ENCODE measurements at regions not wholly inside any gene's neighbourhood (a gene's known extent, or its start where the extent isn't known, plus 50 kb on each side); places are given as distances from the start of the nearest gene placed in this dataset.
"Not testable (repeated sequence)": the region's sequence is repeated elsewhere in the genome, so short reads cannot be mapped to it uniquely, and the experiment has no call there.

- no peak overlapping the region for H3K9ac ChIP-seq (ENCODE audit: low read depth, low read length)
- no peak overlapping the region for H3K27ac ChIP-seq (ENCODE audit: low read length)
- no peaks in the 10 kb centered on the region for H3K27me3 ChIP-seq (ENCODE audit: insufficient read depth, low read length)
- no peak overlapping the region for H3K4me3 ChIP-seq (ENCODE audit: low read length)
- no peaks in the 10 kb centered on the region for H3K4me1 ChIP-seq (ENCODE audit: insufficient read depth, low read length)
- no peaks in the 10 kb centered on the region for H3K9me3 ChIP-seq (ENCODE audit: insufficient read depth, low read depth, low read length)
- H3K36me3 ChIP-seq (ENCODE audit: insufficient read depth, low read depth, low read length) = no peaks in the 10 kb centered on the region
Measured at GRCh38 chr9:16277471-16277960, 593.0 kb downstream of the BNC2 start.

GRCh38 chr9:16278326-16278999 is 592.0 kb downstream of the BNC2 start:
- no peak overlapping the region for H3K4me3 ChIP-seq (ENCODE audit: low read length)

GRCh38 chr9:16281707-16282106 is 588.8 kb downstream of the BNC2 start:
- no peak overlapping the region for H3K9ac ChIP-seq (ENCODE audit: low read depth, low read length)
- no peaks in the 10 kb centered on the region for H3K9me3 ChIP-seq (ENCODE audit: insufficient read depth, low read depth, low read length)
- H3K27me3 ChIP-seq (ENCODE audit: insufficient read depth, low read length) = no peaks in the 10 kb centered on the region
- no peak overlapping the region for H3K4me3 ChIP-seq (ENCODE audit: low read length)
- no peaks in the 10 kb centered on the region for H3K4me1 ChIP-seq (ENCODE audit: insufficient read depth, low read length)
- no peaks in the 10 kb centered on the region for H3K36me3 ChIP-seq (ENCODE audit: insufficient read depth, low read depth, low read length)
- no peak overlapping the region for H3K27ac ChIP-seq (ENCODE audit: low read length)

More at GRCh38 chr9:16278326-16278999, 592.0 kb downstream of the BNC2 start:
- no peaks in the 10 kb centered on the region for H3K27me3 ChIP-seq (ENCODE audit: insufficient read depth, low read length)
- no peak overlapping the region for H3K9ac ChIP-seq (ENCODE audit: low read depth, low read length)
- no peak overlapping the region for H3K27ac ChIP-seq (ENCODE audit: low read length)
- H3K36me3 ChIP-seq (ENCODE audit: insufficient read depth, low read depth, low read length) = no peaks in the 10 kb centered on the region
- H3K4me1 ChIP-seq (ENCODE audit: insufficient read depth, low read length) = no peaks in the 10 kb centered on the region
- no peaks in the 10 kb centered on the region for H3K9me3 ChIP-seq (ENCODE audit: insufficient read depth, low read depth, low read length)

GRCh38 chr9:16282216-16282615 is 588.3 kb downstream of the BNC2 start:
- Histone ChIP-seq H3K4me1 (ENCODE audit: insufficient read depth, low read length) (no peaks in the 10 kb centered on the region), H3K27ac (ENCODE audit: low read length) (no peak overlapping the region), H3K4me3 (ENCODE audit: low read length) (no peak overlapping the region), H3K9me3 (ENCODE audit: insufficient read depth, low read depth, low read length) (no peaks in the 10 kb centered on the region), H3K9ac (ENCODE audit: low read depth, low read length) (no peak overlapping the region), H3K36me3 (ENCODE audit: insufficient read depth, low read depth, low read length) (no peaks in the 10 kb centered on the region), H3K27me3 (ENCODE audit: insufficient read depth, low read length) (no peaks in the 10 kb centered on the region)

GRCh38 chr9:16282718-16283117 is 587.8 kb downstream of the BNC2 start:
- Histone ChIP-seq H3K4me3 (ENCODE audit: low read length) (no peak overlapping the region), H3K36me3 (ENCODE audit: insufficient read depth, low read depth, low read length) (no peaks in the 10 kb centered on the region), H3K27me3 (ENCODE audit: insufficient read depth, low read length) (no peaks in the 10 kb centered on the region), H3K4me1 (ENCODE audit: insufficient read depth, low read length) (no peaks in the 10 kb centered on the region), H3K9me3 (ENCODE audit: insufficient read depth, low read depth, low read length) (no peaks in the 10 kb centered on the region), H3K9ac (ENCODE audit: low read depth, low read length) (no peak overlapping the region), H3K27ac (ENCODE audit: low read length) (no peak overlapping the region)

GRCh38 chr9:16286160-16286559 is 584.3 kb downstream of the BNC2 start:
- Histone ChIP-seq H3K27ac (ENCODE audit: low read length) (no peak overlapping the region), H3K4me3 (ENCODE audit: low read length) (no peak overlapping the region), H3K36me3 (ENCODE audit: insufficient read depth, low read depth, low read length) (no peaks in the 10 kb centered on the region), H3K9ac (ENCODE audit: low read depth, low read length) (no peak overlapping the region), H3K4me1 (ENCODE audit: insufficient read depth, low read length) (no peaks in the 10 kb centered on the region), H3K27me3 (ENCODE audit: insufficient read depth, low read length) (no peaks in the 10 kb centered on the region), H3K9me3 (ENCODE audit: insufficient read depth, low read depth, low read length) (no peaks in the 10 kb centered on the region)

GRCh38 chr9:16289639-16290038 is 580.8 kb downstream of the BNC2 start:
- no peak overlapping the region for H3K9ac ChIP-seq (ENCODE audit: low read depth, low read length)
- H3K27ac ChIP-seq (ENCODE audit: low read length) = no peak overlapping the region
- no peaks in the 10 kb centered on the region for H3K4me1 ChIP-seq (ENCODE audit: insufficient read depth, low read length)
- no peak overlapping the region for H3K4me3 ChIP-seq (ENCODE audit: low read length)
- no peaks in the 10 kb centered on the region for H3K36me3 ChIP-seq (ENCODE audit: insufficient read depth, low read depth, low read length)
- H3K27me3 ChIP-seq (ENCODE audit: insufficient read depth, low read length) = no peaks in the 10 kb centered on the region
- H3K9me3 ChIP-seq (ENCODE audit: insufficient read depth, low read depth, low read length) = no peaks in the 10 kb centered on the region

GRCh38 chr9:16290169-16290568 is 580.3 kb downstream of the BNC2 start:
- H3K9me3 ChIP-seq (ENCODE audit: insufficient read depth, low read depth, low read length) = no peaks in the 10 kb centered on the region
- H3K4me3 ChIP-seq (ENCODE audit: low read length) = no peak overlapping the region
- no peak overlapping the region for H3K27ac ChIP-seq (ENCODE audit: low read length)
- H3K9ac ChIP-seq (ENCODE audit: low read depth, low read length) = no peak overlapping the region
- no peaks in the 10 kb centered on the region for H3K36me3 ChIP-seq (ENCODE audit: insufficient read depth, low read depth, low read length)
- no peaks in the 10 kb centered on the region for H3K4me1 ChIP-seq (ENCODE audit: insufficient read depth, low read length)
- no peaks in the 10 kb centered on the region for H3K27me3 ChIP-seq (ENCODE audit: insufficient read depth, low read length)

- Histone ChIP-seq H3K4me3 (ENCODE audit: low read length) (no peak overlapping the region), H3K4me1 (ENCODE audit: insufficient read depth, low read length) (no peaks in the 10 kb centered on the region), H3K27ac (ENCODE audit: low read length) (no peak overlapping the region), H3K9me3 (ENCODE audit: insufficient read depth, low read depth, low read length) (no peaks in the 10 kb centered on the region), H3K27me3 (ENCODE audit: insufficient read depth, low read length) (no peaks in the 10 kb centered on the region), H3K36me3 (ENCODE audit: insufficient read depth, low read depth, low read length) (no peaks in the 10 kb centered on the region), H3K9ac (ENCODE audit: low read depth, low read length) (no peak overlapping the region)
Measured at GRCh38 chr9:16291921-16292320, 578.5 kb downstream of the BNC2 start.

GRCh38 chr9:16293610-16294009 is 576.9 kb downstream of the BNC2 start:
- no peaks in the 10 kb centered on the region for H3K27me3 ChIP-seq (ENCODE audit: insufficient read depth, low read length)
- H3K36me3 ChIP-seq (ENCODE audit: insufficient read depth, low read depth, low read length) = no peaks in the 10 kb centered on the region
- H3K9me3 ChIP-seq (ENCODE audit: insufficient read depth, low read depth, low read length) = no peaks in the 10 kb centered on the region

GRCh38 chr9:16294133-16294770 is 576.2 kb downstream of the BNC2 start:
- no peak overlapping the region for H3K9ac ChIP-seq (ENCODE audit: low read depth, low read length)
- H3K4me3 ChIP-seq (ENCODE audit: low read length) = no peak overlapping the region
- no peak overlapping the region for H3K27ac ChIP-seq (ENCODE audit: low read length)
- no peaks in the 10 kb centered on the region for H3K27me3 ChIP-seq (ENCODE audit: insufficient read depth, low read length)
- no peaks in the 10 kb centered on the region for H3K36me3 ChIP-seq (ENCODE audit: insufficient read depth, low read depth, low read length)
- no peaks in the 10 kb centered on the region for H3K4me1 ChIP-seq (ENCODE audit: insufficient read depth, low read length)
- no peaks in the 10 kb centered on the region for H3K9me3 ChIP-seq (ENCODE audit: insufficient read depth, low read depth, low read length)

More at GRCh38 chr9:16293610-16294009, 576.9 kb downstream of the BNC2 start:
- Histone ChIP-seq H3K4me3 (ENCODE audit: low read length) (no peak overlapping the region), H3K9ac (ENCODE audit: low read depth, low read length) (no peak overlapping the region), H3K4me1 (ENCODE audit: insufficient read depth, low read length) (no peaks in the 10 kb centered on the region), H3K27ac (ENCODE audit: low read length) (no peak overlapping the region)

GRCh38 chr9:16294940-16295339 is 575.5 kb downstream of the BNC2 start:
- not testable (repeated sequence) for H3K9ac ChIP-seq (ENCODE audit: low read depth, low read length); H3K4me1 ChIP-seq (ENCODE audit: insufficient read depth, low read length); H3K4me3 ChIP-seq (ENCODE audit: low read length); H3K9me3 ChIP-seq (ENCODE audit: insufficient read depth, low read depth, low read length); H3K36me3 ChIP-seq (ENCODE audit: insufficient read depth, low read depth, low read length); H3K27me3 ChIP-seq (ENCODE audit: insufficient read depth, low read length); H3K27ac ChIP-seq (ENCODE audit: low read length)
